Immature natural killer cell (primary cell): ENCODE measurements at regions not wholly inside any gene's neighbourhood (a gene's known extent, or its start where the extent isn't known, plus 50 kb on each side); places are given as distances from the start of the nearest gene placed in this dataset.

Source experiments
- DNase-seq, 3 donors: peaks; one replicate each; pipeline ENCODE4 v3.0.0; 2022; ENCODE audit warnings: mixed read lengths in 1 of 3
- H3K27ac Mint-ChIP-seq, 6 donors: one replicate each; pipeline ENCODE4 v1.8.0; 2020; ENCODE audit warnings: mixed read lengths in 6 of 6, mild to moderate bottlenecking in 5 of 6, inconsistent platforms in 4 of 6, moderate library complexity in 3 of 6
- H3K27me3 Mint-ChIP-seq, 3 donors: one replicate each; pipeline ENCODE4 v1.8.0; 2020 to 2021; ENCODE audit warnings: low read depth in 3 of 3, mild to moderate bottlenecking in 3 of 3, mixed read lengths in 3 of 3, moderate library complexity in 3 of 3, inconsistent platforms in 1 of 3
- H3K36me3 Mint-ChIP-seq, 3 donors: one replicate each; pipeline ENCODE4 v1.8.0; 2020; ENCODE audit warnings: mixed read lengths in 3 of 3, inconsistent platforms in 2 of 3, mild to moderate bottlenecking in 2 of 3
- H3K4me1 Mint-ChIP-seq, 2 donors: one replicate each; pipeline ENCODE4 v1.8.0; 2020; ENCODE audit warnings: inconsistent platforms in 2 of 2, mild to moderate bottlenecking in 2 of 2, mixed read lengths in 2 of 2, moderate library complexity in 1 of 2
- H3K4me3 Mint-ChIP-seq, 5 donors: one replicate each; pipeline ENCODE4 v1.8.0; 2020; ENCODE audit warnings: mild to moderate bottlenecking in 5 of 5, mixed read lengths in 5 of 5, inconsistent platforms in 3 of 5, moderate library complexity in 3 of 5
- H3K9me3 Mint-ChIP-seq, 6 donors: one replicate each; pipeline ENCODE4 v1.8.0; 2020; ENCODE audit warnings: mild to moderate bottlenecking in 6 of 6, mixed read lengths in 6 of 6, inconsistent platforms in 4 of 6, moderate library complexity in 3 of 6

DNA sequence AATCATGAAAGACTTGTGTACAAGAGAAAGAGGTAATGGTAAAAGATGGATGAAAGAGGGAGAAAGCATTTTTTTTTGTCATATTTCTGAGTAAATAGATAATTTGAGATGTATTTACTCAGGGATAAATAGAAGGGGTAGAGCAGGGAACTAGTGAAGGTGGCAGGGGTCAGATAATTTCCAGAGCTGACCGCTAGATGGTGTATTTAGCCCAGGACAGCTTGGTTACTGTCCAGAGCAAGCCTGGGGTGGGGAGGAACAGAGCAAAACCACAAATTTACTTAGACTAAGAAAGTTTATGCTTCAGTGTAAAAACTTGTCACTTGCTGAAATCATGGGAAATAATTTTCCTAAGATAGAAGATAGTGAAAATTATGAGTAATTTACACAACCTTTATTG, 91.5 kb downstream of the XCL2 start:
- Mint-ChIP-seq H3K9me3 (peaks cover 4 to 14% (median 6%) of the 10 kb centered on the region in 6 donors), H3K36me3 (peaks cover 10 to 19% (median 11%) of the 10 kb centered on the region in 3 donors), H3K27me3 (no peaks in the 10 kb centered on the region), H3K4me1 (peaks cover 26 to 38% of the 10 kb centered on the region in 2 donors), H3K4me3 (peak overlapping the region in 1 of 5 donors; percentile 10), H3K27ac (peak overlapping the region in 5 of 6 donors; percentile 23 to 78 (median 56))
- no peak for DNase-seq

DNA sequence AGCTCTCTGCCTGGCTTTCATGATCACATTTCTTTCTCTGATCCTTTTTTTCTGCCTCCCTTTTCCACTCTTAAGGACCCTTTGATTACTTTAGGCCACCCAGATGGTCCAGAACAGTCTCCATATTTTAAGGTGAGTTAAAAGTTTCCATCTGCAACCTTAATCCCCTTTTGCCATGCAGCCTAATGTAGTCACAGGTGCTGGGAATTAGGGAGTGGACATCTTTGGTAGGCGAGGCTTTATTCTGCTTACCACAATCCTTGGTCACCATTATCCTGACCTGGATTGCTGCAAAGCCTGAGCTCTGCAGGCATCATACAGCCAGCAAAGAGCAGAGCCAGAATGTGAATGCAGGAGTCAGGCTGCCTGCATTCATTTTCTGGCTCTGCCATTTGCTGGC, 95.9 kb downstream of the XCL2 start:
- Mint-ChIP-seq H3K9me3 (peaks cover 4 to 11% (median 6%) of the 10 kb centered on the region in 6 donors), H3K36me3 (peaks cover 14 to 20% (median 16%) of the 10 kb centered on the region in 3 donors), H3K4me1 (peaks cover 51 to 63% of the 10 kb centered on the region in 2 donors), H3K27ac (peak overlapping the region in 1 of 6 donors; percentile 6), H3K4me3 (no peak overlapping the region), H3K27me3 (peaks cover 3 to 6% (median 4%) of the 10 kb centered on the region in 3 donors)
- no peak for DNase-seq

- Mint-ChIP-seq H3K36me3 (peaks cover 4 to 9% (median 4%) of the 10 kb centered on the region in 3 donors), H3K27ac (peak overlapping the region in 2 of 6 donors; percentile 32 to 70), H3K27me3 (peaks cover 3 to 6% (median 4%) of the 10 kb centered on the region in 3 donors), H3K4me1 (peaks cover 54 to 67% of the 10 kb centered on the region in 2 donors), H3K9me3 (peaks cover 0 to 2% (median 0%) of the 10 kb centered on the region in 6 donors), H3K4me3 (no peak overlapping the region)
- no peak for DNase-seq
Observed at GRCh38 chr1:168446081-168446480, 97.7 kb downstream of the XCL2 start.

DNA sequence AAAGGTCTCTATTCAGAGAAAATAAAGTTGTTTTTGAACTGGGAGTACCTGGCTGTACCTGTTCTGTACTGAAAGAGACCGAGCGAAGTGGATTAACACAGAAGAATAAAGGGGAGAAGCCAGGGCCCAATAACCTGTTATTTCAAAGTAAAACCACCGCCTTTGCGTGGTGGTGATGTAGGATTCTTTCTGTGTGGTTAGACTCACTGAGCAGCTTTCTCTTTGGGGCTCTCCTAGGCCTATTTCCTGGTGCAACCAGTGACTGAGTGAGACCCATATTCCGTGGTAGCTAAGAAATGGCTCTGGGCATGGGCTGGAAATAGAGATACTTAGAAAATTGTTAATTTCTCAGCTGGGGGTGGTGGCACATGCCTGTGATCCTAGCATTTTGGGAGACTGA, 99.9 kb downstream of the XCL2 start:
- Mint-ChIP-seq H3K9me3 (peaks cover 0 to 2% (median 0%) of the 10 kb centered on the region in 6 donors), H3K36me3 (peaks cover 4 to 9% (median 4%) of the 10 kb centered on the region in 3 donors), H3K27me3 (peaks cover 3 to 6% (median 4%) of the 10 kb centered on the region in 3 donors), H3K27ac (peak overlapping the region; percentile 60 to 90 (median 76)), H3K4me3 (peak overlapping the region; percentile 16 to 69 (median 53)), H3K4me1 (peaks cover 76 to 88% of the 10 kb centered on the region in 2 donors)
- DNase-seq = peak; percentile 28 to 41 (median 32)

DNA sequence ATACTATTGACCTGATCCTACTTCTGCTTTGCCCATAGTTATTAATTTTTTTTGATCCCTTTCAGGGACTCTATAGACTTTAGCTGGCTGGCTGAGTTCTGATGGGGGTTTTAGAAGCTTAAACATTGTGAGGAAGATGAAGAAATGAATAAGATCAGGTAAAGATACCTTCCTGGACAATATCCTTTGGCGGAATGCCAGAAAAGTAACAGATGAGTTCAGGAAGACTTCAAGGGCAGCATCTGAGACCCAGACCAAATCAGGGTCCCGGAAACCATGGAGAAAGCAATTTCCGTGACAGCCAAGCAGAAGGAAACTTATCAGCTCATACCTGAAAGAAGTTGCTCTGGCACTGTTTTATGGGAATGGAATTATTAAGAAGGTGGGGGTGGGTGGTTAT, 100.4 kb downstream of the XCL2 start:
- Mint-ChIP-seq H3K4me1 (peaks cover 79 to 90% of the 10 kb centered on the region in 2 donors), H3K4me3 (peak overlapping the region in 4 of 5 donors; percentile 3 to 69 (median 44)), H3K27me3 (peaks cover 3 to 6% (median 4%) of the 10 kb centered on the region in 3 donors), H3K27ac (peak overlapping the region; percentile 60 to 90 (median 76)), H3K9me3 (peaks cover 0 to 2% (median 0%) of the 10 kb centered on the region in 6 donors), H3K36me3 (peaks cover 4 to 9% (median 4%) of the 10 kb centered on the region in 3 donors)
- DNase-seq = no peak

DNA sequence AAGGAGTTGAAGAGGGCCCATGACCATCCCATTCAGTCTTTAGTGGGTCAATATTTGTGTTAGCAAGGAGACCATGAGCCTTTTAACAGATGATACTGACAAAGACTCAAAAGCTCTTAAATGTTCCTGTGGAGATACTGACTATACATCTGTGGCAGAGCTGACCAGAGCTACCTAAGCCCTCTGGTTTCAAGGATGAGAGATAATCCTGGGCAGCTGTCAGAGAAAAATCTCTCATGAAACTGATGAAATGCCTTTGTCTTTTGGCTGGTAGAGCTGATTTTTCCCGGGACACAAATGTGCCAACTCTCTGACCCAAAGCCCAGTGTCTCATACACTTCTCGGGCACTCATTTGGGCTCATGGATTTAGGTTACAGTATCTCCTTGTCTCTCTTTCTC, 100.9 kb downstream of the XCL2 start:
- Mint-ChIP-seq H3K27ac (peak overlapping the region in 5 of 6 donors; percentile 60 to 90 (median 77)), H3K9me3 (peaks cover 0 to 2% (median 0%) of the 10 kb centered on the region in 6 donors), H3K4me1 (peaks cover 79 to 93% of the 10 kb centered on the region in 2 donors), H3K27me3 (peaks cover 3 to 6% (median 4%) of the 10 kb centered on the region in 3 donors), H3K36me3 (peaks cover 4 to 9% (median 4%) of the 10 kb centered on the region in 3 donors), H3K4me3 (peak overlapping the region in 2 of 5 donors; percentile 3 to 43)
- DNase-seq = no peak

- H3K4me1 Mint-ChIP-seq = peaks cover 76 to 89% of the 10 kb centered on the region in 2 donors
- peaks cover 3 to 6% (median 4%) of the 10 kb centered on the region in 3 donors for H3K27me3 Mint-ChIP-seq
- H3K9me3 Mint-ChIP-seq = peaks cover 0 to 2% (median 0%) of the 10 kb centered on the region in 6 donors
- peaks cover 4 to 5% (median 4%) of the 10 kb centered on the region in 3 donors for H3K36me3 Mint-ChIP-seq
- H3K27ac Mint-ChIP-seq = peak overlapping the region in 3 of 6 donors; percentile 11 to 52 (median 14)
- H3K4me3 Mint-ChIP-seq = no peak overlapping the region
- DNase-seq = no peak
Observed at GRCh38 chr1:168441745-168442144, 102.1 kb downstream of the XCL2 start.

DNA sequence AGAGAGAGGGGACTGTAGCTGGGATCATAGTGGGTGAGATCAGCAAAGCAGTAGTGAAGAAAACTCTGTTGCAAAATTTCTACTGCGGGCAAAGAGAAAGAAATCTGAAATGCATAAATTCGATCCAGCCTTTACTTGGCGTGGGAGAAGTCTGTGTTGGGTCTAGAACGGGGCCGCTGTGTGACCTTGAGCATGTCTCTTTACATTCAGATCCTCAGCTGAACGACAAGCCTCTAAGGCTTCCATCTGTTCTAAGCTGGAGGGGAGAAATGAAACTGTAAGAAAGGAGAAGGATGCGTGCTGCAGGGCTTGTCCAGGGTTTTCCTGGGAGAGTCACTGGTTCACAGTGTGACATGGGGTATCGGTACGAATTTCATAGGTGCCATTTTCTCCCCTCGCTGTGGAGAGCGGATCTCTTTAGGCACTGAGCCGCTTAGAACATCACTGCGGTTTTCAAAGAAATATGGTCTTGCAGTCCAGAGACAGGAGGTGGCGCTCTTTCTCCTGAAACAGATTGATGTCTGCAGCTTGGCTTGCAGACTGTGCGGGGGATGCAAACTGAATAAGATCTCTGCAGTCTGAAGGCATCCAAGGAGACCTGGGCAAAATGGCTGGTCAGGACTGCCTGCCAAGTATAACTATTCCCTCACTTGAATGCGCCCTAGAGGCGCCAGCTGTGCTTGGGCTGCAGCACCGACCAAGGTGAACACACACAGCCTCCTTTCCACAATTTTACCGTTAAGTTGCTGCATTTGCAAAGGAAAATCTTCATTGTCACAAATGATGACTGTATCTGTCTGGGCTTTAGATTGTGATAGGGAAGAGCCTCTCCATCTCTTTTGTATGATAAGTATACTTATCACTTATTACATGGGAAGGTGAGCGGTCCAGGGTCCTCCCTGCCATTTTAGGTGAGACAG, 104.1 kb downstream of the XCL2 start:
- peaks cover 1 to 5% (median 2%) of the 10 kb centered on the region in 3 donors for H3K36me3 Mint-ChIP-seq
- H3K4me3 Mint-ChIP-seq = peak overlapping the region; percentile 84 to 95 (median 89)
- peaks cover 59 to 69% of the 10 kb centered on the region in 2 donors for H3K4me1 Mint-ChIP-seq
- H3K27me3 Mint-ChIP-seq = peaks cover 0 to 2% (median 2%) of the 10 kb centered on the region in 3 donors
- H3K27ac Mint-ChIP-seq = peak overlapping the region; percentile 68 to 88 (median 79)
- peak; percentile 78 to 85 (median 82) for DNase-seq
- H3K9me3 Mint-ChIP-seq = no peaks in the 10 kb centered on the region

- Mint-ChIP-seq H3K4me1 (peaks cover 49 to 58% of the 10 kb centered on the region in 2 donors), H3K27me3 (peaks cover 0 to 1% (median 0%) of the 10 kb centered on the region in 3 donors), H3K9me3 (no peaks in the 10 kb centered on the region), H3K4me3 (peak overlapping the region in 4 of 5 donors; percentile 84 to 95 (median 89)), H3K36me3 (peaks cover 0 to 4% (median 0%) of the 10 kb centered on the region in 3 donors), H3K27ac (peak overlapping the region in 4 of 6 donors; percentile 39 to 88 (median 79))
- DNase-seq = no peak
Observed at GRCh38 chr1:168438626-168439025, 105.2 kb downstream of the XCL2 start.

DNA sequence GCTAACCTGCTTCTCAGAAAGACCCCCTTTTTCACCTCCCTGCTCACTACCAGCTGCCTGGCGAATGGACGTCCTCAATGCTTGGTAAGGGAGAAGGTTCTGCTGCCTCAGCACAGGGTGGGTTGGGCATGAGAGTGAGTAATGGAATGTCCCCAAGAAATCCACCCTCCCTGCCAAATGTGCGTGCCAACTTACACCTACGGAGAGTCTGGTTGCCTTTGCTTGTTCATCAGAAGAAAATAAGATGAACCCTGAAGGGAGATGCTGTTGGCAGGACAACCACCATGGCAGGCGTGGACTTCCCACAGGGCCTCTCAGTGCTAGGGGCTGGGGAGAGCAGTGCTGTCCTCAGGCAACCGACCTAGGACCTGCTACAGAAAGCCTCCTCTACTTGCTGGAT, 106.0 kb downstream of the XCL2 start:
- DNase-seq = no peak
- Mint-ChIP-seq H3K27me3 (no peaks in the 10 kb centered on the region), H3K27ac (no peak overlapping the region), H3K4me3 (no peak overlapping the region), H3K36me3 (peaks cover 0 to 4% (median 0%) of the 10 kb centered on the region in 3 donors), H3K4me1 (peaks cover 41 to 50% of the 10 kb centered on the region in 2 donors), H3K9me3 (no peaks in the 10 kb centered on the region)

DNA sequence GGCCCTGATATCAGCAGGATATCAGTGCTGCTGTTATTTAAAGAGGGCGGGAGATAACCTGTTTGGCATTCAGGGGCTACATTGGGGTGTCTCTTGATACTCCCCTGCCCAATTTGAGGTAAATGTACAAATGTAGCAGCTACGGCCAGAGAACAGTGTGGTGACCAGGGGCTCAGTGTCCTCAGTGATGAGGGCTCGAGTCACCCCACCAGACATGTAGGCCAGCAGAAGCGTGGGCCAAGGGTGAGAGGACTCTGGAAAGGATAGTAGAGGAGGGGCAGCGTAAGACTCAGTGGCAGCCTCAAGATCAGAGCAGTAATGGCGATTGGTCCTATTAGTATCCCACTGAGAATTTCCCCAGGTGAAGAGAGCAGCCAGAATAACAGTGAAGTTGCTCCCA, 108.4 kb downstream of the XCL2 start:
- no peak for DNase-seq
- Mint-ChIP-seq H3K4me1 (peaks cover 19 to 26% of the 10 kb centered on the region in 2 donors), H3K4me3 (no peak overlapping the region), H3K27me3 (peaks cover 0 to 3% (median 1%) of the 10 kb centered on the region in 3 donors), H3K36me3 (peaks cover 0 to 4% (median 4%) of the 10 kb centered on the region in 3 donors), H3K9me3 (no peaks in the 10 kb centered on the region), H3K27ac (no peak overlapping the region)

DNA sequence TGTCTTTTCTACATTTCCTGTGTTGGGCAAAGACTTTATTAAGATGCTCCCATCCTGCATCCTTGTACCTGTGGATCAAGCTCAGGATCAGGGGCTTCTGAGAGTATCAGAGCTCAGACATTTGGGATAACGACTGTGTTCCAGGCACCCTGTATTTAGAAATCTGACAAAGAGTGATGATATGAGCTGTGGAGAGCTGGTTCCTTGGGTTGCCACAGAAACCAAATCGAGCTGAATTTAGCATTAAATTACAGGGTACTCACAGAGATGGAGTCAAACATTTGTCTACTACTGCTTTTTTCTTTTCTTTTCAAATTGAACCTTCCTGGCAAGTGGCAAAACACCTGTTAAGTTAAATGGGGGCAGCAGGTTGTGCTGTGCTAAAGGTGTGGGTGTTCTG, 110.6 kb downstream of the XCL2 start:
- Mint-ChIP-seq H3K4me1 (peaks cover 0 to 4% of the 10 kb centered on the region in 2 donors), H3K9me3 (no peaks in the 10 kb centered on the region), H3K27ac (no peak overlapping the region), H3K27me3 (peaks cover 0 to 3% (median 1%) of the 10 kb centered on the region in 3 donors), H3K36me3 (peaks cover 0 to 4% (median 4%) of the 10 kb centered on the region in 3 donors), H3K4me3 (no peak overlapping the region)
- no peak for DNase-seq

DNA sequence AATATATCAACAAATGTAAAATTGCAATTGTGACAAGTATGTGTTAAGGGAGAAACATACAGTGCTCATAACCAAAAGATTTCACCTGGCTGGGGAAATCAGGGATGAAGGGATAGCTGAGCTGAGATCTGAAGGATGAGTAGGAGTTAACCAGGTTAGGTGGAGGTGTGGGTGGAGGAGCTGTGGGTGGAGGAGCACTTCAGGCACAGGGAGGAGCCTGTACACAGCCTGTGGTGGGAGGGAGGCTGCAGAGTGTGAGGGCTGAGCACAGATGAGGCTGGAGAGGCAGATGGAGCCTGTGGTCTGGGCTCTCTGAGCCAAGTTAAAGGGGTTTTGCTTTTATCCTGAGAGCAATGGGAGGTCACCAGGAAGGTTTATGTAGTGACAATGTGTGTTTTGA, 111.9 kb downstream of the XCL2 start:
- Mint-ChIP-seq H3K4me3 (no peak overlapping the region), H3K27ac (peak overlapping the region in 2 of 6 donors; percentile 29 to 62), H3K27me3 (peaks cover 0 to 5% (median 1%) of the 10 kb centered on the region in 3 donors), H3K36me3 (peaks cover 0 to 4% (median 4%) of the 10 kb centered on the region in 3 donors), H3K4me1 (no peaks in the 10 kb centered on the region), H3K9me3 (no peaks in the 10 kb centered on the region)
- no peak for DNase-seq
